H1 (cell line): ENCODE measurements at regions not wholly inside any gene's neighbourhood (a gene's known extent, or its start where the extent isn't known, plus 50 kb on each side); places are given as distances from the start of the nearest gene placed in this dataset.

Source experiments
- CTCF ChIA-PET: fragments of 300-600 bp; sonication (Branson Sonifier 250); formaldehyde crosslinking; loops from one replicate; lab custom pipeline; 2021; ENCODE audit not compliant: partially characterized antibody; lab: Charles Lee
- POLR2A ChIA-PET: fragments of 300-600 bp; sonication (Branson Sonifier 250); formaldehyde crosslinking; loops from one replicate; lab custom pipeline; 2021; ENCODE audit warnings: inconsistent platforms; ENCODE audit not compliant: partially characterized antibody; lab: Charles Lee
- DNase-seq, 2 experiments: peaks; one replicate each; pipeline versions ENCODE4 v3.0.0 to v3.0.0-alpha.2; 2010 to 2022; ENCODE audit warnings: low spot score in 2 of 2, low read depth in 1 of 2, mixed read lengths in 1 of 2
- FAIRE-seq: peaks from 2 replicates; lab custom pipeline; 2011; peaks lifted over from hg19 to GRCh38; lab: Jason Lieb, UNC
- H2AFZ ChIP-seq: 2 replicates; pipeline ENCODE4 v1.8.1; 2012; ENCODE audit warnings: low read length, inconsistent platforms
- H2AK5ac ChIP-seq: 2 replicates; pipeline ENCODE4 v1.6.1; 2013; ENCODE audit warnings: low read depth, low read length
- H2BK120ac ChIP-seq: replicated peaks from 2 replicates; pipeline ENCODE3; 2013; ENCODE audit warnings: low read depth, low read length, inconsistent platforms
- H2BK12ac ChIP-seq: 2 replicates; pipeline ENCODE4 v1.6.1; 2013; ENCODE audit warnings: low read depth, low read length
- H2BK15ac ChIP-seq: 2 replicates; pipeline ENCODE4 v1.6.1; 2013; ENCODE audit warnings: low read length
- H2BK20ac ChIP-seq: 2 replicates; pipeline ENCODE4 v1.6.1; 2013; ENCODE audit warnings: low read length
- H2BK5ac ChIP-seq: 2 replicates; pipeline ENCODE4 v1.6.1; 2013; ENCODE audit warnings: low read depth, low read length
- H3K14ac ChIP-seq: 2 replicates; pipeline ENCODE4 v1.6.1; 2013; ENCODE audit warnings: inconsistent platforms; ENCODE audit not compliant: insufficient read length
- H3K18ac ChIP-seq: 2 replicates; pipeline ENCODE4 v1.6.1; 2013; ENCODE audit warnings: low read length; ENCODE audit errors: extremely low read depth
- H3K23ac ChIP-seq: 2 replicates; pipeline ENCODE4 v1.6.1; 2013; ENCODE audit warnings: inconsistent platforms; ENCODE audit not compliant: insufficient read length
- H3K23me2 ChIP-seq: 2 replicates; pipeline ENCODE4 v1.6.1; 2013; ENCODE audit warnings: low read depth, low read length
- H3K27ac ChIP-seq: 2 replicates; pipeline ENCODE4 v1.6.1; 2011; ENCODE audit warnings: low read depth, low read length, inconsistent platforms
- H3K27me3 ChIP-seq, 4 experiments: replicated peaks in 1 of 4; 1 replicate in 1 of 4; 2 replicates in 3 of 4; pipeline versions ENCODE4 v1.6.1 to v1.8.1; 2011 to 2013; ENCODE audit warnings: low read length in 3 of 4, mild to moderate bottlenecking in 3 of 4, inconsistent platforms in 2 of 4, mixed read lengths in 2 of 4, moderate library complexity in 1 of 4; ENCODE audit not compliant: control insufficient read depth in 3 of 4, insufficient read depth in 3 of 4; ENCODE audit errors: extremely low read depth in 1 of 4
- H3K36me3 ChIP-seq, 4 experiments: 2 replicates each; pipeline versions ENCODE4 v1.6.1 to v1.8.1; 2011 to 2013; ENCODE audit warnings: mild to moderate bottlenecking in 4 of 4, low read length in 3 of 4, moderate library complexity in 2 of 4, control low read depth in 1 of 4, inconsistent platforms in 1 of 4; ENCODE audit not compliant: insufficient read depth in 4 of 4, control insufficient read depth in 2 of 4
- H3K4ac ChIP-seq: replicated peaks from 2 replicates; pipeline ENCODE3; 2013; ENCODE audit warnings: low read length, low read depth, mixed read lengths, inconsistent platforms; ENCODE audit not compliant: insufficient read length
- H3K4me1 ChIP-seq, 4 experiments: replicated peaks in 1 of 4; 1 replicate in 1 of 4; 2 replicates in 3 of 4; pipeline versions ENCODE4 v1.6.1 to v1.8.1; 2011 to 2013; ENCODE audit warnings: low read length in 3 of 4, inconsistent platforms in 2 of 4, mixed read lengths in 1 of 4; ENCODE audit not compliant: insufficient read depth in 4 of 4, control insufficient read depth in 3 of 4
- H3K4me2 ChIP-seq, 2 experiments: 2 replicates each; pipeline versions ENCODE4 v1.6.1 to v1.8.1; 2011 to 2013; ENCODE audit warnings: low read depth in 2 of 2, low read length in 2 of 2, control low read depth in 1 of 2, inconsistent platforms in 1 of 2, mild to moderate bottlenecking in 1 of 2; ENCODE audit not compliant: insufficient read depth in 1 of 2
- H3K4me3 ChIP-seq, 4 experiments: fragments of 200-600, 300-600 bp in 1 of 4; sonication (generic), shearing (Covaris generic), sonication (Bioruptor Twin) in 1 of 4; 2 replicates each; pipeline versions ENCODE4 v1.5.1 to v1.8.1; 2011 to 2016; ENCODE audit warnings: low read length in 4 of 4, low read depth in 3 of 4, control low read depth in 2 of 4, inconsistent platforms in 2 of 4, mild to moderate bottlenecking in 2 of 4, mixed read lengths in 1 of 4, moderate library complexity in 1 of 4; ENCODE audit not compliant: insufficient read depth in 2 of 4; ENCODE audit errors: extremely low read depth in 1 of 4
- H3K56ac ChIP-seq: replicated peaks from 2 replicates; pipeline ENCODE3; 2013; ENCODE audit warnings: low read depth, mild to moderate bottlenecking, mixed read lengths, low read length, inconsistent platforms; ENCODE audit not compliant: insufficient read length
- H3K79me1 ChIP-seq: 2 replicates; pipeline ENCODE4 v1.6.1; 2013; ENCODE audit warnings: low read depth, low read length, control low read depth
- H3K79me2 ChIP-seq, 2 experiments: 2 replicates each; pipeline versions ENCODE4 v1.6.1 to v1.8.1; 2012 to 2013; ENCODE audit warnings: low read length in 2 of 2, mild to moderate bottlenecking in 2 of 2, inconsistent platforms in 1 of 2; ENCODE audit not compliant: insufficient read depth in 2 of 2, control insufficient read depth in 1 of 2
- H3K9ac ChIP-seq, 4 experiments: replicated peaks in 1 of 4; 1 replicate in 1 of 4; 2 replicates in 3 of 4; pipeline versions ENCODE4 v1.6.1 to v1.8.1; 2011 to 2013; ENCODE audit warnings: low read depth in 3 of 4, low read length in 3 of 4, control low read depth in 2 of 4, mild to moderate bottlenecking in 2 of 4, moderate library complexity in 2 of 4, inconsistent platforms in 1 of 4; ENCODE audit errors: extremely low read depth in 1 of 4
- H3K9me3 ChIP-seq, 2 experiments: 2 replicates each; pipeline versions ENCODE4 v1.6.1 to v1.8.1; 2012 to 2013; ENCODE audit warnings: mild to moderate bottlenecking in 2 of 2, moderate library complexity in 2 of 2, control low read depth in 1 of 2, inconsistent platforms in 1 of 2, low read depth in 1 of 2, low read length in 1 of 2, mixed read lengths in 1 of 2; ENCODE audit not compliant: insufficient read depth in 2 of 2
- H4K20me1 ChIP-seq, 2 experiments: replicated peaks in 1 of 2; 2 replicates each; pipeline versions ENCODE3 to v1.8.1; 2011 to 2013; ENCODE audit warnings: inconsistent platforms in 2 of 2, low read length in 2 of 2, mild to moderate bottlenecking in 1 of 2; ENCODE audit not compliant: insufficient read depth in 2 of 2, control insufficient read depth in 1 of 2
- H4K5ac ChIP-seq: 2 replicates; pipeline ENCODE4 v1.6.1; 2013; ENCODE audit warnings: low read length, low read depth, mixed read lengths, inconsistent platforms; ENCODE audit not compliant: insufficient read length
- H4K8ac ChIP-seq: 2 replicates; pipeline ENCODE4 v1.8.0; 2013; ENCODE audit warnings: mild to moderate bottlenecking, moderate library complexity, low read length, inconsistent platforms; ENCODE audit not compliant: insufficient read depth; ENCODE audit errors: extremely low read depth
- H4K91ac ChIP-seq: replicated peaks from 2 replicates; pipeline ENCODE3; 2013; ENCODE audit warnings: low read length, mixed read lengths, inconsistent platforms; ENCODE audit not compliant: insufficient read length
- BRCA1 ChIP-seq: IDR thresholded peaks from 2 replicates; pipeline ENCODE4 v1.6.1; 2012; ENCODE audit warnings: low read depth, low read length, improper control_type of control experiment
- CBX5 ChIP-seq: fragments of 300-800, 300-1000 bp; sonication (generic); IDR thresholded peaks from 2 replicates; pipeline ENCODE4 v1.7.1; 2016; ENCODE audit warnings: antibody characterized with exemption, low read length, low read depth
- CHD1 ChIP-seq: IDR thresholded peaks from 2 replicates; pipeline ENCODE4 v1.6.1; 2012; ENCODE audit warnings: low read depth, low read length, improper control_type of control experiment
- KDM5A ChIP-seq: fragments of 200-600 bp; IDR thresholded peaks from 2 replicates; pipeline ENCODE4 v1.7.1; 2012; ENCODE audit warnings: mild to moderate bottlenecking, low read length, inconsistent platforms, mixed read lengths
- POLR2A ChIP-seq, 2 experiments: IDR thresholded peaks; 1 replicate in 1 of 2; 2 replicates in 1 of 2; pipeline ENCODE4 v1.6.1; 2011; ENCODE audit warnings: low read depth in 2 of 2, low read length in 2 of 2, mild to moderate bottlenecking in 2 of 2; ENCODE audit errors: control extremely low read depth in 1 of 2
- RAD21 ChIP-seq, 2 experiments: IDR thresholded peaks in 1 of 2; conservative IDR thresholded peaks in 1 of 2; 2 replicates each; pipeline ENCODE4 v1.6.1; 2011; ENCODE audit warnings: low read depth in 2 of 2, low read length in 2 of 2, improper control_type of control experiment in 1 of 2, inconsistent platforms in 1 of 2, mild to moderate bottlenecking in 1 of 2, moderate library complexity in 1 of 2
- SP2 ChIP-seq: IDR thresholded peaks from 2 replicates; pipeline ENCODE4 v1.6.1; 2012; ENCODE audit warnings: mild to moderate bottlenecking, low read length, inconsistent platforms
- TAF7 ChIP-seq: optimal IDR thresholded peaks from 2 replicates; pipeline ENCODE3; 2011; ENCODE audit warnings: low read depth, mild to moderate bottlenecking, inconsistent platforms, low read length, moderate library complexity, borderline replicate concordance
- ZNF274 ChIP-seq: IDR thresholded peaks from 2 replicates; pipeline ENCODE4 v1.7.0; 2012; ENCODE audit warnings: low read length, borderline replicate concordance; ENCODE audit errors: extremely low read depth
- WGBS, 2 experiments: shearing (Covaris generic) in 1 of 2; methylation state at CpG; one replicate each; pipeline versions ENCODE4 v1.1.6 to v1.1.7; 2013 to 2015; ENCODE audit warnings: low lambda C conversion rate in 2 of 2, mixed read lengths in 2 of 2, inconsistent platforms in 1 of 2, low coverage in 1 of 2, missing lambda C conversion rate in 1 of 2; ENCODE audit not compliant: insufficient replicate concordance in 2 of 2, insufficient coverage in 1 of 2, insufficient read length in 1 of 2; ENCODE audit errors: extremely low coverage in 1 of 2, missing lambda C conversion rate in 1 of 2; 5-methylcytosine and 5-hydroxymethylcytosine counted together

GRCh38 chr10:2011106-2011716 lies 273.9 kb upstream of the ADARB2 start:
- Histone ChIP-seq H2BK15ac (no peak overlapping the region), H3K9ac (no peak overlapping the region), H3K23me2 (no peaks in the 10 kb centered on the region), H3K23ac (no peak overlapping the region), H3K27me3 (no peaks in the 10 kb centered on the region), H3K4me1 (no peaks in the 10 kb centered on the region; a peak in 1 of 7 replicates), H4K8ac (no peak overlapping the region), H3K14ac (no peak overlapping the region), H2AK5ac (no peak overlapping the region), H2BK20ac (no peak overlapping the region), H3K79me2 (no peaks in the 10 kb centered on the region), H3K9me3 (no peaks in the 10 kb centered on the region), H3K4me2 (no peak overlapping the region), H2BK5ac (no peak overlapping the region), H3K18ac (no peak overlapping the region), H3K56ac (no peak overlapping the region), H2BK12ac (no peak overlapping the region), H4K5ac (no peak overlapping the region), H4K20me1 (no peaks in the 10 kb centered on the region), H3K36me3 (no peaks in the 10 kb centered on the region), H3K27ac (no peak overlapping the region), H2AFZ (no peak overlapping the region), H4K91ac (no peak overlapping the region), H3K4ac (no peak overlapping the region), H3K79me1 (no peaks in the 10 kb centered on the region), H3K4me3 (no peak overlapping the region), H2BK120ac (no peak overlapping the region)
- ChIA-PET POLR2A (no interaction called here), CTCF (interaction anchor here (0.7 to 1.1 kb wide), 4 partner anchors 10 to 256 kb away, joined by 3 to 4 read pairs (median 4); no protein-coding TSS in a partner anchor)
- TF ChIP-seq ZNF274 (no peak), CHD1 (no peak), KDM5A (no peak), SP2 (no peak), TAF7 (no peak), RAD21 (IDR thresholded peaks at IDR 0.05 in 1 of 2, conservative IDR thresholded peaks at IDR 0.05 in 1 of 2; ENCODE audit: low read depth in 2 of 2, low read length in 2 of 2) (0 out of 4 replicates have a peak, but pooled peaks of 1 of the 2 experiments have one; percentile 9), POLR2A (IDR thresholded peaks at IDR 0.05; ENCODE audit: control extremely low read depth in 1 of 2, low read depth in 2 of 2, low read length in 2 of 2) (no peak), BRCA1 (no peak), CBX5 (no peak)
- no peak for DNase-seq
- FAIRE-seq = no peak
- 85% methylated on average over 14 of the region's 14 CpGs; no CpG with 5 or more reads in 1 of the 2 experiments for WGBS, 2 experiments
